ENCODE measurements at regions not wholly inside any gene's neighbourhood (a gene's known extent, or its start where the extent isn't known, plus 50 kb on each side); places are given as distances from the start of the nearest gene placed in this dataset.
A peak's percentile ranks its signal among the peaks of the same experiment; 100 is the strongest.

- peak; percentile 86 for TF ChIP-seq CEBPB (IDR thresholded peaks at IDR 0.05; ENCODE audit: low read depth, low read length)
- TF ChIP-seq RCOR1 (IDR thresholded peaks at IDR 0.05; ENCODE audit: insufficient replicate concordance, low read length) = no peak
- dilution Hi-C loops (cut with HindIII; ENCODE audit: low sequenced_read_pairs, unreplicated experiment) (no loop called here), in situ Hi-C loops (cut with MboI; ENCODE audit: low sequenced_read_pairs) (no loop called here), intact Hi-C loops (cut with micrococcal nuclease) (loop anchor here (2.0 kb wide), 1 partner anchor 29 kb away; no protein-coding TSS in a partner anchor)
- Histone ChIP-seq H4K91ac (ENCODE audit: insufficient read depth, low read depth, low read length) (no peak overlapping the region), H3K23ac (ENCODE audit: low read depth, low read length) (no peak overlapping the region), H3K18ac (ENCODE audit: low read depth, low read length) (peak overlapping the region; percentile 57; the same call in 1 of the 2 replicates), H2AK5ac (ENCODE audit: low read depth, low read length) (no peak overlapping the region), H2AFZ (replicated peaks; ENCODE audit: low read length, poor library complexity) (no peak overlapping the region), H4K8ac (ENCODE audit: low read depth in 2 of 2, low read length in 2 of 2) (no peak overlapping the region; a peak in 1 of 4 replicates), H3K56ac (ENCODE audit: extremely low read depth, insufficient read depth, low read length) (no peak overlapping the region), H2BK5ac (ENCODE audit: low read depth, low read length, poor library complexity, severe bottlenecking) (peak overlapping the region; percentile 39), H4K5ac (ENCODE audit: low read depth, low read length) (peak overlapping the region; percentile 22; the same call in 1 of the 2 replicates), H3K27ac (ENCODE audit: insufficient read depth, low read length) (no peak overlapping the region), H3K79me1 (ENCODE audit: low read depth in 1 of 2, low read length in 2 of 2) (no peaks in the 10 kb centered on the region), H3K4me2 (ENCODE audit: low read depth, low read length) (peak overlapping the region; percentile 36; the same call in 1 of the 2 replicates), H4K20me1 (ENCODE audit: insufficient read depth, low read length) (no peaks in the 10 kb centered on the region), H2AK9ac (replicated peaks; ENCODE audit: low read depth, low read length, poor library complexity) (no peak overlapping the region), H3K36me3 (ENCODE audit: control insufficient read depth, insufficient read depth, low read length) (no peaks in the 10 kb centered on the region), H2BK120ac (ENCODE audit: low read depth, low read length) (peak overlapping the region; percentile 45; the same call in 1 of the 2 replicates), H3K9me3 (ENCODE audit: control insufficient read depth, insufficient read depth, low read length) (no peaks in the 10 kb centered on the region), H3K4me1 (ENCODE audit: control insufficient read depth, insufficient read depth, low read length) (peaks cover 3% of the 10 kb centered on the region; the same call in 1 of the 2 replicates), H3K27me3 (ENCODE audit: control insufficient read depth, insufficient read depth, low read length) (no peaks in the 10 kb centered on the region), H3K9me1 (ENCODE audit: insufficient read depth, low read length) (no peaks in the 10 kb centered on the region), H3K9ac (ENCODE audit: low read depth, low read length) (no peak overlapping the region), H3K4me3 (ENCODE audit: insufficient read depth, low read depth, low read length) (no peak overlapping the region), H3K4ac (ENCODE audit: low read depth, low read length) (no peak overlapping the region), H2BK15ac (ENCODE audit: low read depth, low read length) (no peak overlapping the region), H3K14ac (replicated peaks; ENCODE audit: low read depth, low read length) (peak overlapping the region; percentile 47; the same call in 1 of the 2 replicates), H2BK20ac (ENCODE audit: low read depth, low read length) (no peak overlapping the region)
- ChIA-PET POLR2A (ENCODE audit: unreplicated experiment) (no interaction called here), CTCF (no interaction called here)
- DNase-seq = peak; percentile 85
- ATAC-seq (ENCODE audit: low read depth) = peak; percentile 64
- no TSS peak for BruUV-seq (replicated peaks)
- no CpG with 5 or more reads among the region's 4 CpGs for WGBS, 2 experiments (ENCODE audit: extremely low coverage in 2 of 2, insufficient read length in 1 of 2)
These were observed 249.3 kb upstream of the KCND2 start for GRCh38 chr7:120023494-120024167.

All from IMR-90 (cell line).